Endothelial cell of umbilical vein (primary cell): ENCODE measurements at regions not wholly inside any gene's neighbourhood (a gene's known extent, or its start where the extent isn't known, plus 50 kb on each side); places are given as distances from the start of the nearest gene placed in this dataset.

Source experiments
- BruUV-seq: library from RNA; stranded (reverse); fragments of 400-500 nt; replicated peaks from 2 replicates; lab custom pipeline; 2021; lab: Mats Ljungman, UMichigan
- CTCF ChIA-PET: fragments of 300-600, 350-600 bp; sonication (Branson Sonifier 250); formaldehyde crosslinking; loops from one replicate; lab custom pipeline; 2021; ENCODE audit warnings: antibody characterized with exemption, inconsistent platforms; lab: Charles Lee
- POLR2A ChIA-PET: fragments of 300-600, 350-600 bp; sonication (Branson Sonifier 250); formaldehyde crosslinking; loops from one replicate; lab custom pipeline; 2021; ENCODE audit warnings: antibody characterized with exemption, inconsistent platforms; lab: Charles Lee
- DNase-seq: peaks from one replicate; pipeline ENCODE4 v3.0.0-alpha.2; 2011; ENCODE audit warnings: low read depth, low spot score
- FAIRE-seq: peaks from 2 replicates; lab custom pipeline; 2011; peaks lifted over from hg19 to GRCh38; lab: Jason Lieb, UNC
- H2AFZ ChIP-seq: 2 replicates; pipeline ENCODE4 v1.6.0; 2012; ENCODE audit warnings: low read depth, low read length, control low read depth, inconsistent platforms
- H3K27ac ChIP-seq: 2 replicates; pipeline ENCODE4 v1.5.1; 2011; ENCODE audit warnings: low read depth, mild to moderate bottlenecking, control low read depth, low read length, moderate library complexity; ENCODE audit not compliant: insufficient read depth
- H3K27me3 ChIP-seq, 2 experiments: 2 replicates each; pipeline versions ENCODE4 v1.6.0 to v1.6.1; 2011; ENCODE audit warnings: low read length in 2 of 2, mixed read lengths in 1 of 2; ENCODE audit not compliant: control insufficient read depth in 2 of 2, insufficient read depth in 2 of 2
- H3K36me3 ChIP-seq, 2 experiments: 2 replicates in 1 of 2; 3 replicates in 1 of 2; pipeline ENCODE4 v1.5.1; 2011; ENCODE audit warnings: low read length in 2 of 2, mild to moderate bottlenecking in 1 of 2, moderate library complexity in 1 of 2; ENCODE audit not compliant: control insufficient read depth in 2 of 2, insufficient read depth in 2 of 2; ENCODE audit errors: extremely low read depth in 1 of 2
- H3K4me1 ChIP-seq: 3 replicates; pipeline ENCODE4 v1.5.1; 2011; ENCODE audit warnings: mild to moderate bottlenecking, low read length; ENCODE audit not compliant: control insufficient read depth, insufficient read depth; ENCODE audit errors: extremely low read depth
- H3K4me2 ChIP-seq: 2 replicates; pipeline ENCODE4 v1.6.1; 2011; ENCODE audit warnings: low read length, control low read depth, mixed read lengths; ENCODE audit not compliant: insufficient read depth
- H3K4me3 ChIP-seq, 3 experiments: fragments of 200-600 bp in 1 of 3; sonication (generic), shearing (Covaris generic) in 1 of 3; replicated peaks in 1 of 3; 2 replicates each; pipeline ENCODE4 v1.5.1; 2011 to 2016; ENCODE audit warnings: control low read depth in 3 of 3, low read length in 3 of 3, mild to moderate bottlenecking in 2 of 3, inconsistent platforms in 1 of 3, low read depth in 1 of 3, moderate library complexity in 1 of 3; ENCODE audit not compliant: insufficient read depth in 1 of 3
- H3K79me2 ChIP-seq: 2 replicates; pipeline ENCODE4 v1.6.0; 2012; ENCODE audit warnings: low read length, inconsistent platforms; ENCODE audit not compliant: control insufficient read depth, insufficient read depth
- H3K9ac ChIP-seq: replicated peaks from 2 replicates; pipeline ENCODE3; 2011; ENCODE audit warnings: low read length, control low read depth; ENCODE audit not compliant: insufficient read depth; ENCODE audit errors: extremely low read depth
- H3K9me1 ChIP-seq: replicated peaks from 3 replicates; pipeline ENCODE4 v1.6.0; 2011; ENCODE audit warnings: mild to moderate bottlenecking, low read length; ENCODE audit not compliant: control insufficient read depth, insufficient read depth; ENCODE audit errors: extremely low read depth
- H3K9me3 ChIP-seq: replicated peaks from 2 replicates; pipeline ENCODE4 v1.5.1; 2012; ENCODE audit warnings: low read length, inconsistent platforms; ENCODE audit not compliant: control insufficient read depth, insufficient read depth
- H4K20me1 ChIP-seq: replicated peaks from 2 replicates; pipeline ENCODE3; 2011; ENCODE audit warnings: mild to moderate bottlenecking, low read length; ENCODE audit not compliant: control insufficient read depth, insufficient read depth; ENCODE audit errors: extremely low read depth
- CTCF ChIP-seq, 2 donors: IDR thresholded peaks; 1 replicate in 1 of 2; 2 replicates in 1 of 2; pipeline ENCODE4 v1.5.1; 2011; ENCODE audit warnings: low read length in 2 of 2, mild to moderate bottlenecking in 2 of 2, moderate library complexity in 2 of 2, control low read depth in 1 of 2, inconsistent platforms in 1 of 2, low read depth in 1 of 2; ENCODE audit not compliant: insufficient read depth in 1 of 2; ENCODE audit errors: extremely low read depth in 1 of 2
- EZH2 ChIP-seq: IDR thresholded peaks from 2 replicates; pipeline ENCODE4 v1.6.1; 2012; ENCODE audit warnings: borderline replicate concordance, low read depth, mild to moderate bottlenecking, moderate library complexity, low read length, inconsistent platforms; ENCODE audit not compliant: severe bottlenecking
- FOS ChIP-seq: IDR thresholded peaks from 2 replicates; pipeline ENCODE4 v1.6.1; 2011; ENCODE audit warnings: mild to moderate bottlenecking, low read length, moderate library complexity, borderline replicate concordance; ENCODE audit not compliant: insufficient read depth
- GATA2 ChIP-seq: IDR thresholded peaks from 2 replicates; pipeline ENCODE4 v1.7.0; 2011; ENCODE audit warnings: low read depth, mild to moderate bottlenecking, moderate library complexity, mixed read lengths, low read length; ENCODE audit not compliant: insufficient read length, insufficient read depth
- JUN ChIP-seq: IDR thresholded peaks from 2 replicates; pipeline ENCODE4 v1.6.1; 2011; ENCODE audit warnings: borderline replicate concordance, low read depth; ENCODE audit not compliant: insufficient read length, insufficient read depth
- MAX ChIP-seq: IDR thresholded peaks from 2 replicates; pipeline ENCODE4 v1.6.1; 2011; ENCODE audit not compliant: insufficient read depth, insufficient read length
- MYC ChIP-seq: IDR thresholded peaks from one replicate; pipeline ENCODE4 v1.6.1; 2011; ENCODE audit warnings: mild to moderate bottlenecking, low read depth, low read length
- POLR2A ChIP-seq: IDR thresholded peaks from 2 replicates; pipeline ENCODE4 v1.6.1; 2012; ENCODE audit warnings: low read depth, mild to moderate bottlenecking, control low read depth, low read length
- POLR2AphosphoS5 ChIP-seq: IDR thresholded peaks from 2 replicates; pipeline ENCODE4 v1.6.1; 2012; ENCODE audit warnings: low read depth, mild to moderate bottlenecking, control low read depth, low read length, moderate library complexity; ENCODE audit not compliant: insufficient read depth
- dilution Hi-C: fragments of 300-500 bp; cut with MboI; formaldehyde crosslinking; loops from one replicate; pipeline ENCODE4 v1.15.0; 2019; ENCODE audit warnings: low sequenced_read_pairs; ENCODE audit not compliant: extremely low pct_ligation_motif_present
- intact Hi-C: fragments of 100-400 bp; cut with micrococcal nuclease; formaldehyde crosslinking; loops from one replicate; pipeline ENCODE4 v1.10.0; 2022

GRCh38 chr7:9671979-9672917, 1238.8 kb downstream of the NXPH1 start:
- H3K9me1 ChIP-seq = no peaks in the 10 kb centered on the region
- no peak overlapping the region for H2AFZ ChIP-seq
- CTCF ChIA-PET = no interaction called here
- no peak overlapping the region for H3K4me2 ChIP-seq
- H3K36me3 ChIP-seq = no peaks in the 10 kb centered on the region
- dilution Hi-C loops (no loop called here), intact Hi-C loops (no loop called here)
- TF ChIP-seq GATA2 = no peak
- no peak for TF ChIP-seq MAX
- no peak for TF ChIP-seq POLR2AphosphoS5
- no peak for TF ChIP-seq EZH2
- no peak for TF ChIP-seq JUN
- TF ChIP-seq MYC = no peak
- no peak for TF ChIP-seq FOS
- TF ChIP-seq POLR2A = no peak
- TF ChIP-seq CTCF (IDR thresholded peaks at IDR 0.05; ENCODE audit: extremely low read depth in 1 of 2, insufficient read depth in 1 of 2, low read depth in 1 of 2, low read length in 2 of 2) = no peak
- BruUV-seq = no TSS peak
- H4K20me1 ChIP-seq = no peaks in the 10 kb centered on the region
- H3K27ac ChIP-seq = no peak overlapping the region
- FAIRE-seq = no peak
- DNase-seq = no peak
- H3K4me1 ChIP-seq = no peaks in the 10 kb centered on the region
- no peaks in the 10 kb centered on the region for H3K79me2 ChIP-seq
- H3K9ac ChIP-seq = no peak overlapping the region
- POLR2A ChIA-PET = no interaction called here
- H3K4me3 ChIP-seq = no peak overlapping the region
- H3K27me3 ChIP-seq = no peaks in the 10 kb centered on the region
- no peaks in the 10 kb centered on the region for H3K9me3 ChIP-seq
